HepG2 (cell line): ENCODE measurements at regions not wholly inside any gene's neighbourhood (a gene's known extent, or its start where the extent isn't known, plus 50 kb on each side); places are given as distances from the start of the nearest gene placed in this dataset.

Source experiments
- ATAC-seq: fragments of 200-7000 bp; cut with Tn5 transposase; 3 replicates; pipeline ENCODE4 v1.9.1; 2020; ENCODE audit warnings: mild to moderate bottlenecking, moderate library complexity
- BruUV-seq: library from RNA; stranded (reverse); fragments of 400-500 nt; replicated peaks from 2 replicates; lab custom pipeline; 2021; lab: Mats Ljungman, UMichigan
- CTCF ChIA-PET: fragments of 300-600 bp; formaldehyde crosslinking; extraction: SDS; loops from one replicate; lab custom pipeline; 2021; ENCODE audit warnings: low total read pairs, inconsistent platforms, low intra/inter-chr PET ratio; lab: Yijun Ruan, JAX
- POLR2A ChIA-PET: fragments of 350-600 bp; sonication (Branson Sonifier 250); formaldehyde crosslinking; loops from one replicate; lab custom pipeline; 2020; ENCODE audit warnings: antibody characterized with exemption, inconsistent platforms; lab: Yijun Ruan, JAX
- DNase-seq: peaks from one replicate; pipeline ENCODE4 v3.0.0-alpha.2; 2015; ENCODE audit warnings: low spot score
- FAIRE-seq: peaks from 3 replicates; lab custom pipeline; 2011; peaks lifted over from hg19 to GRCh38; lab: Jason Lieb, UNC
- H2AFZ ChIP-seq: one replicate; pipeline ENCODE4 v1.6.1; 2011; ENCODE audit warnings: low read length, inconsistent platforms
- H3K27ac ChIP-seq: fragments of 300-600 bp; 3 replicates; pipeline ENCODE4 v1.8.0; 2011; ENCODE audit warnings: mixed run types, mild to moderate bottlenecking, mixed read lengths, low read length, inconsistent platforms; ENCODE audit not compliant: insufficient read depth; ENCODE audit errors: extremely low read length
- H3K27me3 ChIP-seq, 2 experiments: fragments of 200-600 bp in 1 of 2; 2 replicates in 1 of 2; 3 replicates in 1 of 2; pipeline versions ENCODE4 v1.6.0 to v1.8.0; 2011; ENCODE audit warnings: low read length in 2 of 2, mild to moderate bottlenecking in 2 of 2, moderate library complexity in 2 of 2, inconsistent platforms in 1 of 2; ENCODE audit not compliant: insufficient read depth in 2 of 2, control insufficient read depth in 1 of 2
- H3K36me3 ChIP-seq, 2 experiments: fragments of 200-600 bp in 1 of 2; replicated peaks in 1 of 2; 2 replicates in 1 of 2; 3 replicates in 1 of 2; pipeline versions ENCODE4 v1.5.1 to v1.8.0; 2011; ENCODE audit warnings: low read length in 2 of 2, inconsistent platforms in 1 of 2; ENCODE audit not compliant: insufficient read depth in 2 of 2, control insufficient read depth in 1 of 2
- H3K4me1 ChIP-seq: 2 replicates; pipeline ENCODE4 v1.5.1; 2012; ENCODE audit warnings: low read length, inconsistent platforms; ENCODE audit not compliant: insufficient read depth
- H3K4me2 ChIP-seq: 2 replicates; pipeline ENCODE4 v1.6.0; 2011; ENCODE audit warnings: low read depth, low read length, inconsistent platforms
- H3K4me3 ChIP-seq, 3 experiments: fragments of 200-600 bp in 1 of 3; sonication (generic), shearing (Covaris generic) in 1 of 3; replicated peaks in 1 of 3; 2 replicates each; pipeline ENCODE4 v1.5.1; 2011 to 2016; ENCODE audit warnings: low read length in 3 of 3, inconsistent platforms in 2 of 3, low read depth in 2 of 3, mild to moderate bottlenecking in 2 of 3, control low read depth in 1 of 3, mixed read lengths in 1 of 3; ENCODE audit not compliant: insufficient read depth in 1 of 3
- H3K79me2 ChIP-seq: one replicate; pipeline ENCODE4 v1.6.1; 2011; ENCODE audit warnings: low read length, inconsistent platforms; ENCODE audit not compliant: insufficient read depth
- H3K9ac ChIP-seq: 2 replicates; pipeline ENCODE4 v1.6.0; 2011; ENCODE audit warnings: mild to moderate bottlenecking, low read depth, low read length, inconsistent platforms; ENCODE audit not compliant: insufficient read depth
- H3K9me3 ChIP-seq: 2 replicates; pipeline ENCODE4 v1.5.1; 2012; ENCODE audit warnings: mild to moderate bottlenecking, low read length
- H4K20me1 ChIP-seq: 2 replicates; pipeline ENCODE4 v1.6.0; 2011; ENCODE audit warnings: inconsistent platforms, mild to moderate bottlenecking, low read length, moderate library complexity; ENCODE audit not compliant: insufficient read depth
- BRD4 ChIP-seq: sonication (generic); formaldehyde crosslinking; IDR thresholded peaks from 2 replicates; pipeline ENCODE4 v1.4.0; 2020; ENCODE audit warnings: missing genetic modification reagents
- DPF2 ChIP-seq: sonication (generic); formaldehyde crosslinking; IDR thresholded peaks from 2 replicates; pipeline ENCODE4 v1.4.0; 2020; ENCODE audit warnings: mild to moderate bottlenecking, low read depth, missing genetic modification reagents, borderline replicate concordance
- PPARG ChIP-seq: conservative IDR thresholded peaks from 2 replicates; pipeline ENCODE4 v1.6.1; 2016; ENCODE audit warnings: missing biosample characterization, missing genetic modification reagents
- SSRP1 ChIP-seq: IDR thresholded peaks from 2 replicates; pipeline ENCODE4 v1.6.1; 2016; ENCODE audit warnings: control low read depth
- TSC22D2 ChIP-seq: sonication (generic); formaldehyde crosslinking; IDR thresholded peaks from 2 replicates; pipeline ENCODE4 v1.5.1; 2020; ENCODE audit warnings: missing genetic modification reagents, mild to moderate bottlenecking, borderline replicate concordance
- ZFP36 ChIP-seq: fragments of 150-350 bp; IDR thresholded peaks from 2 replicates; pipeline ENCODE4 v1.6.1; 2018; ENCODE audit warnings: borderline replicate concordance, low read length, low read depth; ENCODE audit not compliant: partially characterized antibody
- ZFP90 ChIP-seq: sonication (generic); formaldehyde crosslinking; IDR thresholded peaks from 2 replicates; pipeline ENCODE4 v1.8.0; 2022; ENCODE audit warnings: missing genetic modification reagents, mild to moderate bottlenecking, inconsistent platforms, borderline replicate concordance
- ZNF292 ChIP-seq: sonication (generic); formaldehyde crosslinking; IDR thresholded peaks from 2 replicates; pipeline ENCODE4 v1.8.1; 2022; ENCODE audit warnings: mild to moderate bottlenecking, low read depth, missing genetic modification reagents, borderline replicate concordance
- ZNF331 ChIP-seq: sonication (generic); formaldehyde crosslinking; IDR thresholded peaks from 2 replicates; pipeline ENCODE4 v1.4.0; 2020; ENCODE audit warnings: missing genetic modification reagents
- ZNF33A ChIP-seq: sonication (generic); formaldehyde crosslinking; IDR thresholded peaks from 2 replicates; pipeline ENCODE4 v1.5.1; 2020; ENCODE audit warnings: missing genetic modification reagents, mild to moderate bottlenecking, moderate library complexity, borderline replicate concordance
- ZNF451 ChIP-seq: sonication (generic); formaldehyde crosslinking; IDR thresholded peaks from 2 replicates; pipeline ENCODE4 v1.5.0; 2020; ENCODE audit warnings: mild to moderate bottlenecking, missing genetic modification reagents
- ZSCAN22 ChIP-seq: sonication (generic); formaldehyde crosslinking; IDR thresholded peaks from 2 replicates; pipeline ENCODE4 v1.4.0; 2020; ENCODE audit warnings: mild to moderate bottlenecking, missing genetic modification reagents
- WGBS: methylation state at CpG from one replicate; pipeline ENCODE4 v1.1.6; 2017; ENCODE audit warnings: low lambda C conversion rate; 5-methylcytosine and 5-hydroxymethylcytosine counted together
- in situ Hi-C: cut with HindIII; loops from 2 replicates; pipeline ENCODE4 v1.10.0; 2017; ENCODE audit warnings: low pct_unique_long_range_greater_than_20kb; ENCODE audit not compliant: extremely low pct_ligation_motif_present
- intact Hi-C: fragments of 100-400 bp; cut with micrococcal nuclease; formaldehyde crosslinking; loops from one replicate; pipeline ENCODE4 v1.10.0; 2022; ENCODE audit not compliant: unreplicated experiment
- TF ChIP-seq, protein P1 (sequence below): sonication (generic); formaldehyde crosslinking; IDR thresholded peaks from 2 replicates; pipeline ENCODE4 v1.5.1; 2020; ENCODE audit warnings: missing genetic modification reagents, mild to moderate bottlenecking, borderline replicate concordance
- TF ChIP-seq, protein P2 (sequence below): sonication (generic); formaldehyde crosslinking; IDR thresholded peaks from 2 replicates; pipeline ENCODE4 v1.4.0; 2020; ENCODE audit warnings: missing genetic modification reagents, mild to moderate bottlenecking, borderline replicate concordance
- TF ChIP-seq, protein P3 (sequence below): sonication (generic); formaldehyde crosslinking; IDR thresholded peaks from 2 replicates; pipeline ENCODE4 v1.5.1; 2020; ENCODE audit warnings: mild to moderate bottlenecking, missing genetic modification reagents, moderate library complexity

DNA sequence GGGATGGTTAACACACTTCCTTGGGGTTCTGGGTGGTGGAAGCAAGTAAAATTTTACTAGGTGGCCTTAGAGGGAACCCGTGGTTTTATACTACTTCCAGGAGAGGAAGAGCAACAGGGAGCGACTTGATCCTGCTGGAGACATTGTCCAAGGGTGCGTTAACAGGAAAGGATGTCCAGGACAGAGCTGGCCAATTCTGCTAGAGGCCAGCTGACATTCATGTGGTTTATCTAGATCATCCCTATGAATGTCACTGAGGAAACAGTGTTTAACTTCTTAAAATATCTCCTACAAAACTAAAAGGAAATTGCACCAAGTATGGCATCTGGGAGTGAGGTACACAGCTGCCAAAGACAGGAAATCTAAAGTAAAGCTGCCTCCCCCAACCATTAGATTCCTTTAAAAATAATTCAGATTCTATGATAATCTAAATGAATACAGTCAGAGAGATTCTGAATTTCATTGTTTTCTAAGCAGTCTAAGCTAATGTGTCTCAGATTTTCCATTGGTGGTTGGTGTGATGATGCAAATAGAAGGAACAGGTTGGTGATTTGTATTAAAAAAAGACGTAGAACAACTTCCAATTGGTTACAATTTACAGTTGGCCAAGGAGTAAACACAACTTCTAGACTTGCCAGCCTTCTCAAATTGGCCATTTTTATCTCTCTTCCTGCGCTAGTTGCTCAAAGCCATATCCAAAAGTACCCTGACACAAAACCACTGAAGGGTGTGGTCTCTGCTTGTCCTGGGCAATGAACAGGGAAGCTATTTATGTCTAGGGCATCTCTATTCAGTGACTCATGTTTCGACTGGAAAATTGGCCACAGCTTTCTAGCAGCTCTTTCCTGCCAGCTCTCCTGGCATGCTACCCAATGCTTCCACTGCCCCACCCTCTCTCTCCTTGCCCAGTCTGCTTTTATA, 574.7 kb upstream of the MEF2C start (continued):
- no peak for TF ChIP-seq BRD4 (CRISPR knock-in tag)
- TF ChIP-seq PPARG (CRISPR knock-in tag), result no peak
- TF ChIP-seq DPF2 (CRISPR knock-in tag), result no peak

DNA sequence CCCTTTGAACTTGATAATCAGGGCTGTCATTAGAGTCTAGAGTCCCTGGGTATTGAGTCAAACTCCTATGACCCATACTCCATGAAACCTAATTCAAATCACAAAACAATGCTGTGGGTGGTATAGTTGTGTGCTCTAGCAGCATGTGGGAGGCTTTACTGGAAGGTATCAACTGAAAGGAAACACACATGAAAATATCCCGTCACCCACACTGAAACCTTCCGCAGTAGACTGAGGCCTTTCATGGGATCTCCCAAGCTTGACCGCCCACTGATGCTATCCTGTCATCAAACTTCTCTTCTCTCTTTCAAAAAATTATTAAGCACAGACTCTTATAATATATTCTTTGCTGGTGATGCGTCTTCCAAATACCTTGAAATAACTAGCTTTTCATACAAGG, 569.1 kb upstream of the MEF2C start:
- WGBS, result 51% methylated on average over 4 of the region's 4 CpGs
- H2AFZ ChIP-seq, result no peak overlapping the region
- no peak overlapping the region for H3K4me3 ChIP-seq
- no peaks in the 10 kb centered on the region for H3K9me3 ChIP-seq
- H3K27me3 ChIP-seq, result no peaks in the 10 kb centered on the region
- ATAC-seq (no peak), FAIRE-seq (no peak), DNase-seq (no peak)
- ChIA-PET POLR2A (no interaction called here), CTCF (no interaction called here)
- no peaks in the 10 kb centered on the region for H3K36me3 ChIP-seq
- H3K4me1 ChIP-seq, result no peaks in the 10 kb centered on the region
- H3K27ac ChIP-seq, result no peak overlapping the region
- in situ Hi-C loops, result no loop called here
- intact Hi-C loops, result no loop called here
- H3K9ac ChIP-seq, result no peak overlapping the region
- BruUV-seq, result no TSS peak
- H4K20me1 ChIP-seq, result no peaks in the 10 kb centered on the region
- no peaks in the 10 kb centered on the region for H3K79me2 ChIP-seq
- H3K4me2 ChIP-seq, result no peak overlapping the region
- TF ChIP-seq, protein P1, sequence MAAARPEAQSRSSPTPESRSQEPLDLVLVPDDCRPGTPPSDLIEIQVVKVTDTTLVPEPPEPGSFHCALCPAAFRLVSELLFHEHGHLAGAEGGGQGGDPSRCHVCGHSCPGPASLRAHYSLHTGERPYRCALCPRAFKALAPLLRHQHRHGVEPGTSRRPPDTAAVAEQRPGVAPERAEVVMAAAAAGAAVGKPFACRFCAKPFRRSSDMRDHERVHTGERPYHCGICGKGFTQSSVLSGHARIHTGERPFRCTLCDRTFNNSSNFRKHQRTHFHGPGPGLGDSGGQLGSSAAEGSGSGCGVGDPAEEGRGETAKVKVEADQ (CRISPR knock-in tag), result no peak
- TF ChIP-seq DPF2 (CRISPR knock-in tag), result no peak
- TF ChIP-seq ZFP36, result no peak
- TF ChIP-seq TSC22D2 (CRISPR knock-in tag), result no peak
- TF ChIP-seq SSRP1 (CRISPR knock-in tag), result no peak
- TF ChIP-seq ZNF451 (CRISPR knock-in tag), result no peak
- no peak for TF ChIP-seq ZNF292
- no peak for TF ChIP-seq ZFP90 (CRISPR knock-in tag)
- TF ChIP-seq ZSCAN22, result no peak
- TF ChIP-seq, protein P2, sequence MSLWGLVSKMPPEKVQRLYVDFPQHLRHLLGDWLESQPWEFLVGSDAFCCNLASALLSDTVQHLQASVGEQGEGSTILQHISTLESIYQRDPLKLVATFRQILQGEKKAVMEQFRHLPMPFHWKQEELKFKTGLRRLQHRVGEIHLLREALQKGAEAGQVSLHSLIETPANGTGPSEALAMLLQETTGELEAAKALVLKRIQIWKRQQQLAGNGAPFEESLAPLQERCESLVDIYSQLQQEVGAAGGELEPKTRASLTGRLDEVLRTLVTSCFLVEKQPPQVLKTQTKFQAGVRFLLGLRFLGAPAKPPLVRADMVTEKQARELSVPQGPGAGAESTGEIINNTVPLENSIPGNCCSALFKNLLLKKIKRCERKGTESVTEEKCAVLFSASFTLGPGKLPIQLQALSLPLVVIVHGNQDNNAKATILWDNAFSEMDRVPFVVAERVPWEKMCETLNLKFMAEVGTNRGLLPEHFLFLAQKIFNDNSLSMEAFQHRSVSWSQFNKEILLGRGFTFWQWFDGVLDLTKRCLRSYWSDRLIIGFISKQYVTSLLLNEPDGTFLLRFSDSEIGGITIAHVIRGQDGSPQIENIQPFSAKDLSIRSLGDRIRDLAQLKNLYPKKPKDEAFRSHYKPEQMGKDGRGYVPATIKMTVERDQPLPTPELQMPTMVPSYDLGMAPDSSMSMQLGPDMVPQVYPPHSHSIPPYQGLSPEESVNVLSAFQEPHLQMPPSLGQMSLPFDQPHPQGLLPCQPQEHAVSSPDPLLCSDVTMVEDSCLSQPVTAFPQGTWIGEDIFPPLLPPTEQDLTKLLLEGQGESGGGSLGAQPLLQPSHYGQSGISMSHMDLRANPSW, result no peak
- TF ChIP-seq, protein P3, sequence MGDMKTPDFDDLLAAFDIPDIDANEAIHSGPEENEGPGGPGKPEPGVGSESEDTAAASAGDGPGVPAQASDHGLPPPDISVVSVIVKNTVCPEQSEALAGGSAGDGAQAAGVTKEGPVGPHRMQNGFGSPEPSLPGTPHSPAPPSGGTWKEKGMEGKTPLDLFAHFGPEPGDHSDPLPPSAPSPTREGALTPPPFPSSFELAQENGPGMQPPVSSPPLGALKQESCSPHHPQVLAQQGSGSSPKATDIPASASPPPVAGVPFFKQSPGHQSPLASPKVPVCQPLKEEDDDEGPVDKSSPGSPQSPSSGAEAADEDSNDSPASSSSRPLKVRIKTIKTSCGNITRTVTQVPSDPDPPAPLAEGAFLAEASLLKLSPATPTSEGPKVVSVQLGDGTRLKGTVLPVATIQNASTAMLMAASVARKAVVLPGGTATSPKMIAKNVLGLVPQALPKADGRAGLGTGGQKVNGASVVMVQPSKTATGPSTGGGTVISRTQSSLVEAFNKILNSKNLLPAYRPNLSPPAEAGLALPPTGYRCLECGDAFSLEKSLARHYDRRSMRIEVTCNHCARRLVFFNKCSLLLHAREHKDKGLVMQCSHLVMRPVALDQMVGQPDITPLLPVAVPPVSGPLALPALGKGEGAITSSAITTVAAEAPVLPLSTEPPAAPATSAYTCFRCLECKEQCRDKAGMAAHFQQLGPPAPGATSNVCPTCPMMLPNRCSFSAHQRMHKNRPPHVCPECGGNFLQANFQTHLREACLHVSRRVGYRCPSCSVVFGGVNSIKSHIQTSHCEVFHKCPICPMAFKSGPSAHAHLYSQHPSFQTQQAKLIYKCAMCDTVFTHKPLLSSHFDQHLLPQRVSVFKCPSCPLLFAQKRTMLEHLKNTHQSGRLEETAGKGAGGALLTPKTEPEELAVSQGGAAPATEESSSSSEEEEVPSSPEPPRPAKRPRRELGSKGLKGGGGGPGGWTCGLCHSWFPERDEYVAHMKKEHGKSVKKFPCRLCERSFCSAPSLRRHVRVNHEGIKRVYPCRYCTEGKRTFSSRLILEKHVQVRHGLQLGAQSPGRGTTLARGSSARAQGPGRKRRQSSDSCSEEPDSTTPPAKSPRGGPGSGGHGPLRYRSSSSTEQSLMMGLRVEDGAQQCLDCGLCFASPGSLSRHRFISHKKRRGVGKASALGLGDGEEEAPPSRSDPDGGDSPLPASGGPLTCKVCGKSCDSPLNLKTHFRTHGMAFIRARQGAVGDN (CRISPR knock-in tag), result no peak
- no peak for TF ChIP-seq ZNF33A (CRISPR knock-in tag)
- TF ChIP-seq ZNF331 (CRISPR knock-in tag), result no peak
